ENCODE measurements at regions not wholly inside any gene's neighbourhood (a gene's known extent, or its start where the extent isn't known, plus 50 kb on each side); places are given as distances from the start of the nearest gene placed in this dataset.

- Histone ChIP-seq H3K4me1 (no peaks in the 10 kb centered on the region), H3K4me3 (ENCODE audit: low read depth, low read length) (no peak overlapping the region), H3K9ac (no peak overlapping the region), H3K79me2 (no peaks in the 10 kb centered on the region), H3K4me2 (ENCODE audit: low read length) (no peak overlapping the region), H3K27ac (no peak overlapping the region), H2AFZ (no peak overlapping the region), H3K9me3 (ENCODE audit: control insufficient read depth, low read length) (no peaks in the 10 kb centered on the region), H3K36me3 (ENCODE audit: control insufficient read depth, insufficient read depth, low read length) (no peaks in the 10 kb centered on the region), H3K27me3 (ENCODE audit: control insufficient read depth, insufficient read depth, low read length) (no peaks in the 10 kb centered on the region)
- TF ChIP-seq CTCF (IDR thresholded peaks at IDR 0.05): no peak
Measured at GRCh38 chr2:53572696-53573095, 194.9 kb upstream of the CHAC2 start.

GRCh38 chr2:53569957-53570727 is 197.5 kb upstream of the CHAC2 start:
- Histone ChIP-seq H3K4me3 (ENCODE audit: low read depth, low read length) (no peak overlapping the region), H3K36me3 (ENCODE audit: control insufficient read depth, insufficient read depth, low read length) (no peaks in the 10 kb centered on the region), H3K4me1 (no peaks in the 10 kb centered on the region), H3K27ac (no peak overlapping the region), H3K27me3 (ENCODE audit: control insufficient read depth, insufficient read depth, low read length) (no peaks in the 10 kb centered on the region), H3K79me2 (no peaks in the 10 kb centered on the region), H3K9me3 (ENCODE audit: control insufficient read depth, low read length) (no peaks in the 10 kb centered on the region), H3K9ac (no peak overlapping the region), H3K4me2 (ENCODE audit: low read length) (no peak overlapping the region), H2AFZ (no peak overlapping the region)
- TF ChIP-seq CTCF (IDR thresholded peaks at IDR 0.05): no peak

GRCh38 chr2:53568469-53568868 is 199.1 kb upstream of the CHAC2 start:
- H3K4me1 ChIP-seq: no peaks in the 10 kb centered on the region
- H3K4me2 ChIP-seq (ENCODE audit: low read length): no peak overlapping the region
- no peaks in the 10 kb centered on the region for H3K27me3 ChIP-seq (ENCODE audit: control insufficient read depth, insufficient read depth, low read length)
- H3K4me3 ChIP-seq (ENCODE audit: low read depth, low read length): no peak overlapping the region
- H3K27ac ChIP-seq: no peak overlapping the region
- no peaks in the 10 kb centered on the region for H3K79me2 ChIP-seq
- H3K9me3 ChIP-seq (ENCODE audit: control insufficient read depth, low read length): no peaks in the 10 kb centered on the region
- no peaks in the 10 kb centered on the region for H3K36me3 ChIP-seq (ENCODE audit: control insufficient read depth, insufficient read depth, low read length)
- TF ChIP-seq CTCF (IDR thresholded peaks at IDR 0.05): no peak
- no peak overlapping the region for H3K9ac ChIP-seq
- H2AFZ ChIP-seq: peak overlapping the region; percentile 38

- Histone ChIP-seq H3K4me3 (ENCODE audit: low read depth, low read length) (no peak overlapping the region), H3K9me3 (ENCODE audit: control insufficient read depth, low read length) (no peaks in the 10 kb centered on the region), H3K36me3 (ENCODE audit: control insufficient read depth, insufficient read depth, low read length) (no peaks in the 10 kb centered on the region), H3K9ac (no peak overlapping the region), H3K79me2 (no peaks in the 10 kb centered on the region), H3K4me2 (ENCODE audit: low read length) (no peak overlapping the region), H3K27ac (no peak overlapping the region), H2AFZ (no peak overlapping the region), H3K4me1 (no peaks in the 10 kb centered on the region), H3K27me3 (ENCODE audit: control insufficient read depth, insufficient read depth, low read length) (no peaks in the 10 kb centered on the region)
- no peak for TF ChIP-seq CTCF (IDR thresholded peaks at IDR 0.05)
Measured at GRCh38 chr2:53567073-53567472, 200.5 kb upstream of the CHAC2 start.

- Histone ChIP-seq H3K9ac (no peak overlapping the region), H3K4me2 (ENCODE audit: low read length) (no peak overlapping the region), H3K4me3 (ENCODE audit: low read depth, low read length) (no peak overlapping the region), H3K79me2 (no peaks in the 10 kb centered on the region), H3K27me3 (ENCODE audit: control insufficient read depth, insufficient read depth, low read length) (no peaks in the 10 kb centered on the region), H3K9me3 (ENCODE audit: control insufficient read depth, low read length) (no peaks in the 10 kb centered on the region), H3K4me1 (no peaks in the 10 kb centered on the region), H3K27ac (no peak overlapping the region), H3K36me3 (ENCODE audit: control insufficient read depth, insufficient read depth, low read length) (no peaks in the 10 kb centered on the region), H2AFZ (no peak overlapping the region)
- no peak for TF ChIP-seq CTCF (IDR thresholded peaks at IDR 0.05)
Measured at GRCh38 chr2:53562407-53562806, 205.2 kb upstream of the CHAC2 start.

Measured in parathyroid adenoma (tissue), 2 donors.